ENCODE measurements at regions not wholly inside any gene's neighbourhood (a gene's known extent, or its start where the extent isn't known, plus 50 kb on each side); places are given as distances from the start of the nearest gene placed in this dataset.

- Histone ChIP-seq H3K4me2 (ENCODE audit: low read depth, low read length, poor library complexity, severe bottlenecking) (no peak overlapping the region), H3K4me1 (ENCODE audit: insufficient read depth, low read length, poor library complexity, severe bottlenecking) (no peaks in the 10 kb centered on the region), H3K4me3 (ENCODE audit: low read length, poor library complexity, severe bottlenecking) (no peak overlapping the region), H3K9ac (ENCODE audit: low read depth, low read length, poor library complexity, severe bottlenecking) (no peak overlapping the region), H3K79me2 (ENCODE audit: insufficient read depth, low read length) (no peaks in the 10 kb centered on the region), H3K36me3 (ENCODE audit: insufficient read depth, low read length) (no peaks in the 10 kb centered on the region), H3K9me3 (ENCODE audit: insufficient read depth, low read depth, low read length) (no peaks in the 10 kb centered on the region), H3K9me2 (replicated peaks; ENCODE audit: low read depth, low read length) (no peaks in the 10 kb centered on the region), H3K27me3 (ENCODE audit: insufficient read depth, low read length, poor library complexity, severe bottlenecking) (no peaks in the 10 kb centered on the region), H2AFZ (ENCODE audit: low read length) (no peak overlapping the region), H4K20me1 (ENCODE audit: insufficient read depth, low read length, poor library complexity, severe bottlenecking) (no peaks in the 10 kb centered on the region), H3F3A (ENCODE audit: low read depth) (no peaks in the 10 kb centered on the region)
- no peak for TF ChIP-seq CTCF (conservative IDR thresholded peaks at IDR 0.05; ENCODE audit: low read length)
- TF ChIP-seq EZH2phosphoT487 (IDR thresholded peaks at IDR 0.05; ENCODE audit: borderline replicate concordance), result no peak
Measured at GRCh38 chr11:105201166-105201565, 61.6 kb upstream of the CARD18 start.

- H3K9me3 ChIP-seq (ENCODE audit: insufficient read depth, low read depth, low read length), result no peaks in the 10 kb centered on the region
- no peaks in the 10 kb centered on the region for H3K79me2 ChIP-seq (ENCODE audit: insufficient read depth, low read length)
- H3K4me2 ChIP-seq (ENCODE audit: low read depth, low read length, poor library complexity, severe bottlenecking), result no peak overlapping the region
- no peaks in the 10 kb centered on the region for H3K27me3 ChIP-seq (ENCODE audit: insufficient read depth, low read length, poor library complexity, severe bottlenecking)
- TF ChIP-seq CTCF (conservative IDR thresholded peaks at IDR 0.05; ENCODE audit: low read length) (no peak), EZH2phosphoT487 (IDR thresholded peaks at IDR 0.05; ENCODE audit: borderline replicate concordance) (no peak)
- H3F3A ChIP-seq (ENCODE audit: low read depth), result no peaks in the 10 kb centered on the region
- H4K20me1 ChIP-seq (ENCODE audit: insufficient read depth, low read length, poor library complexity, severe bottlenecking), result no peaks in the 10 kb centered on the region
- no peak overlapping the region for H3K9ac ChIP-seq (ENCODE audit: low read depth, low read length, poor library complexity, severe bottlenecking)
- no peaks in the 10 kb centered on the region for H3K4me1 ChIP-seq (ENCODE audit: insufficient read depth, low read length, poor library complexity, severe bottlenecking)
- H3K4me3 ChIP-seq (ENCODE audit: low read length, poor library complexity, severe bottlenecking), result no peak overlapping the region
- H3K9me2 ChIP-seq (replicated peaks; ENCODE audit: low read depth, low read length), result no peaks in the 10 kb centered on the region
- no peak overlapping the region for H2AFZ ChIP-seq (ENCODE audit: low read length)
- no peaks in the 10 kb centered on the region for H3K36me3 ChIP-seq (ENCODE audit: insufficient read depth, low read length)
Measured at GRCh38 chr11:105197071-105197815, 57.7 kb upstream of the CARD18 start.

- no peaks in the 10 kb centered on the region for H3K27me3 ChIP-seq (ENCODE audit: insufficient read depth, low read length, poor library complexity, severe bottlenecking)
- TF ChIP-seq EZH2phosphoT487 (IDR thresholded peaks at IDR 0.05; ENCODE audit: borderline replicate concordance), result no peak
- TF ChIP-seq CTCF (conservative IDR thresholded peaks at IDR 0.05; ENCODE audit: low read length), result no peak
- no peak overlapping the region for H3K4me3 ChIP-seq (ENCODE audit: low read length, poor library complexity, severe bottlenecking)
- H3F3A ChIP-seq (ENCODE audit: low read depth), result no peaks in the 10 kb centered on the region
- H4K20me1 ChIP-seq (ENCODE audit: insufficient read depth, low read length, poor library complexity, severe bottlenecking), result no peaks in the 10 kb centered on the region
- no peak overlapping the region for H2AFZ ChIP-seq (ENCODE audit: low read length)
- H3K79me2 ChIP-seq (ENCODE audit: insufficient read depth, low read length), result no peaks in the 10 kb centered on the region
- H3K9ac ChIP-seq (ENCODE audit: low read depth, low read length, poor library complexity, severe bottlenecking), result no peak overlapping the region
- H3K36me3 ChIP-seq (ENCODE audit: insufficient read depth, low read length), result no peaks in the 10 kb centered on the region
- H3K9me3 ChIP-seq (ENCODE audit: insufficient read depth, low read depth, low read length), result no peaks in the 10 kb centered on the region
- H3K9me2 ChIP-seq (replicated peaks; ENCODE audit: low read depth, low read length), result no peaks in the 10 kb centered on the region
- no peak overlapping the region for H3K4me2 ChIP-seq (ENCODE audit: low read depth, low read length, poor library complexity, severe bottlenecking)
- H3K4me1 ChIP-seq (ENCODE audit: insufficient read depth, low read length, poor library complexity, severe bottlenecking), result no peaks in the 10 kb centered on the region
Measured at GRCh38 chr11:105193260-105193659, 53.7 kb upstream of the CARD18 start.
